Bone marrow (tissue), 2 donors: ENCODE measurements at regions not wholly inside any gene's neighbourhood (a gene's known extent, or its start where the extent isn't known, plus 50 kb on each side); places are given as distances from the start of the nearest gene placed in this dataset.

Source experiments
- DNase-seq, 2 donors: peaks; one replicate each; lab custom pipeline; 2025; lab: John Stamatoyannopoulos, UW

DNA sequence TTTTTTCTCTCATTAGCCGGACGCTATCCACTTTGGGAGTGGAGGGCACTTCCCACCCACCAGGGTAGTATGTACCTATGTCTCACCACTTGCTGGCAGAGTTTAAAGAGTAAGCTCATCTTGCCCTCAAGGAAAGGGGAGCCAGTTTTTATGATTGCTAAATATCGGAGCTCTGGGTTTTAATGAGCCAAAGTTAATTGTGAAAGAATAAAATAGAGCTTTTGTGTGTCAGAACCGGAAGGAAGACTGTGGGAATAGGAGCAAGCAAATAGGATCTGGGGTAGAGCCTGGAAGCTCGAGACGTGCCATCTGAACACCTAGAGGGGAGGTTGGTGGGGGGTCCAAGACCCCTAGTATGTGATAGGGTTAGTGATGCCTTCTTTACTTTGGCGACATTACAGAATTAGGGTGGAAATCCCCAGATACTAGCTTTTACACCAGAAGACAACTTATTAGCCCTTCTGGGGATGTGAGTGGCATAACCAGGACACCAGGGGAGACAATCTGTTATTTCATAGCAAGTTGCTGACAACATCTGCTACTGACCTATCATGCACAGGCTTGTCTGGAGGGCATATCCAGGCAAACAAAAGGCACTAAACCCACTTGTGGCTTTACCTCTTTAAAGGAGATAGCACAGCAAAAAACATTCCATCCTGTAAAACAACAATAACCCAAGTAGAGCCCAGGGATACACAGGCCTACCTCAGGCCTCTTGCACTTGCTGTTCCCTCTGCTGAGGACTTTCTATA is 333.8 kb downstream of the ZNF621 start:
- DNase-seq, result no peak

DNA sequence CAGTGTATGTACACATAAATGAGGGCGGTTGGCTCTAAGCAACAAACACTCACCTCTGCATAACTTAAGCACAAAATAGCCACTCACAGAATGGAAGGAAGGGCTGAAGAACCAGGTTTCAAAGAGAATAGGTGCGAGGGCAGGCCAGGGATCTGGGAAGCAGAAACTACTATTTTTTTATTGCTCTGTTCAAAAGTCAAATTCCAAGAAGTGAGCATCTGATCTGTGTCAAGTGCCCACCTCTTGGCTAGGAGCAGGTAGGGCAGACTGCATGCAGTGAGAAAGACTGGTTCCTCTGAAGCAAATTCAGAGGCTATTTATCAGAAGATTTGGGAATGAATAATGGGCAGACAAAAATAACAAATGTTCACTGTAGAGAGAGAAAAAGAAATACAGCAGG is 336.4 kb upstream of the CTNNB1 start:
- no peak for DNase-seq

DNA sequence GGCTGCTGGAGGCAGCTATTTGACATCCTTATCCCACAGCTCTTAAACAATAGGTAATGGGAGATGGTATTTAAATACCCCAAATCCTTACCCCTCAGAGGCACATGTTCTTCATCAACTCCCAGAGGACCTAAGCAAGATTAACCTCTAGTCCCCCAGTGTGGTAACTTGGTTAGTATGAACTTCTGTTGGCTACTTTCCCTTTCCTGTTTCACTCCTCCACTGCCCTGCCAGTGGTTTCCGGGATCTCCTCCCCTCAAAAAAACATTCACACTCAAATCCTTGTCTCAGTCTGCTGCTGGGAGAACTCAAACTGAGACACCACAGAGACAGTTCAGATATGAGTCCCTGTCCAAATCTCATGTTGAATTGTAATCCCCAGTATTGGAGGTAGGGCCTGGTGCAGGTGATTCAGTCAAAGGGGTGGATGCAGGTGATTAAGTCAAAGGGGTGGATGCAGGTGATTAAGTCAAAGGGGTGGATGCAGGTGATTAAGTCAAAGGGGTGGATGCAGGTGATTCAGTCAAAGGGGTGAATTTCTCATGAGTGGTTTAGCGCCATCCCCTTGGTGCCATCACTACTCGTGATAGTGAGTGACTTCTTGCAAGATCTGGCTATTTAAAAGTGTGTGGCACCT is 335.0 kb upstream of the CTNNB1 start:
- DNase-seq, result no peak

DNA sequence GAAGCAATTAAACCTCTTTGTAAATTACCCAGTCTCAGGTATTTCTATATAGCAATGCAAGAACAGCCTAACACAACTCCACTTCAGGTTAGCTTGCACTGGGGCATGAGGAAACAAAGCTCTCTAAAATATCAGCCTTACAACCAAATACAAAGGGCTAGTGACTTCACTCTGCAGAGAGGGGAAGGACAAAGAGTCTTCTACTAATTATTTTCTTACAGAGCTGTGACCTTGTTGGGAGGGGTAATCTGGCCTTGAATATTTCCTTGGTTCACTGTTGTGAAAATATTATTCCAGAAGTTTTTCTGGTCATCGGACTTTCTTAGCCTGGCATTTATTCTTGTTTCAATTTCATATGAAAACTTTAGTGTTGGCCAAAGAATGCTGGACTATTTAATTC is 334.4 kb upstream of the CTNNB1 start:
- DNase-seq, result no peak

DNA sequence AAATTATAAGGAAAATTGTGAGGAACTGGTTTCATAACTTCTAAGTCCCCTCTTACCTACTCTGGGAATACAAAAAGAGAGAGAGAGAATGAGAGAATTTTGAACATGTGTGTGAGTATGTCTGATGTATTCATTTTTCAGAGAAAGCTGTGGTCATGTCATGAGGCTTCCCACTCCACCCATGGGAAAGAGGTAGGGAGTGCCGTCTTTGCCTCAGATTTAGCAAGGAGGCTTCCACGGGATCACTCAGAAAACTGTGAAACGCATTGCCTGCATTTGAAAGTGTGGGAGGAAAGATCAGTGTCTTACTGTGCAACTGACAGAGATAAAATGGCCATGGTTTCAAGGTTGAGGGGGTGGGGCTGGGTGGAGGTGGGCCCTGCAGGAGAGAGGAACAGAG is 331.5 kb upstream of the CTNNB1 start:
- DNase-seq, result no peak

DNA sequence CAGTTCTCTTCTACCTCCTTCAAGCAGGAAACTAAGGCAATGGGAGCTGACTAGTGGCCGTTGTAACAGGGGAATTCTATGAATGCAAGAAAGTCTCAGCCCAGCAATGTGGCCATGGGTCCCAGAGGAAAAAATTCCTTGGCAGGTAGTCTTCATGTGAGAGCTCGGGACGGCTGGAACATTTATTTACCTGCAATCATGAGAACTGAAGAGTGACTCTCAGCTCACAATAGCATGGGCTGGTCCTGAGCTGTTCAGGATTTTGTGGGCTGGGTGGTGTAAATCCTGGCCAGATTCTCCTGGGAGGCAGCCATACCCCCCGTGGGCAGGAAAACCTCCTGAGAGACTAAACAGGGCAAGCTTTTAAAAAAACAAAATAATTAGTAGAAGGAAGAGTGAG is 330.3 kb upstream of the CTNNB1 start:
- DNase-seq, result no peak

DNA sequence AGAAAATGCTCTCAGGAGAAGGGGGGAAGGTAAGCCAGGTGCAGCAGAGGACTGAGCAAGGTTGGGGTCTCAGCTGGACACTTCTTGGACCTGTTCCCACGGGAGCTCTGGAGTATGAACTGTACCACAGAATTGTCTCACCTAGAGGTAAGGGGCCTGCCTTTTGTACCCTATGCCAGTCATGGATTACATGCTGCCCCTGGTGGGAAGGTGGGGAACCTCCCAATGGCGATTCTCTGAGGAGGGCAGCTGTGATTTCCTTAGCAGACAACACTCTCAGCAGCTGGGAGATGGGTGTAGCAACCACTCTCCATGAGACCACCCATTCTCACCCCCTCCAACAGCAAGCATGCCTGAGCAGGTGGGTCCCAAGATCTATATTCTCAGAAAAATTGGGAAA is 329.4 kb upstream of the CTNNB1 start:
- no peak for DNase-seq

DNA sequence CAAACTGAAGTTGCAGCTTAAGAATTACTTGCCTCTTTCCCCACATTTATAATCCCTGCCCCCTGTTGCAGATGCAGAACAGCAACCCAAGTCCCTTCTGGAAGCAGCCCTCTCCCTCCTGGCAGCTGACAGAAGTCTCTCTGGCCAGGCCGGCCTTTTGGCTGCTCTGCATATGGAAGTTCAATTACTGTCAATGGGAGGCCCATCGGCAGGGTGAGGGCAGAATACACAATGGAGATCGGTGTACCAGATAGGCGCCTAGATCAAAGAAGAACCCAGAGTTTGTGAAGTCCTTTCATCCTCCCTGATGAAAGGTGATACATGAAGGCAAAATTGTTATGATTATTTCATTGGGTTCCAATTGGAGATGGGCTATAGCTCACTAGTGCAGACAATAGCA is 327.9 kb upstream of the CTNNB1 start:
- DNase-seq, result no peak

DNA sequence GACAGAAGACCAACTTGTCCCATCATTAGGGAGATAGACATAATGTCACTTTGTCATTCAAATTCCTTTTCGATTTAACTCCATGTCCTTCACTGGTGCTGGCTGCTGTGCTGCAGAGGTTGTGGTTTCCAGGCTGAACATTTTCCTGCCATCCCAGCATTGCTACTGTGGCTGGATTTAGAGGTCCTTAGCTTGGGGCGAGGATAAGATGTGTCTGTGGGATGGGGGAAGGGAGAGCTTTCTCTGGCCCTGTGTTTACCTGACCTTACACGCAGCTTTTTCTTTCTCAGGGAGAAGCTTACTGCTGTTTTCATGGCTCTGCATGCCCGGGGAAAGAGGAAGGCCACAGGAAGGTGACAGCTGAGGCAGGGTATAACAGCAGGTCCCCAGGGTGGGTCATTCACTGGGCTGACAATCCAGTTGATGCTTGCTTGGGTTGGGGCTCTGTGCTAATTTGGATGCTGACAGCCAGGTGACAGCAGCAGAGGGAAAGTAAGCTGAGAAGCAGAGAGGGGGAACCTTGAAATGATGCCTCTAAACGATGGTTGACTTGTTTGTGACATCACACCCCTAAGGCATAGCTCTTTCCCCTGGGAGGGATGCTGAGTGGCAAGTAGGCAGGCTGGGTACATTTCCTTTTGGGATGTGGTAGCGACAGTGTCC is 326.9 kb upstream of the CTNNB1 start:
- DNase-seq, result no peak

DNA sequence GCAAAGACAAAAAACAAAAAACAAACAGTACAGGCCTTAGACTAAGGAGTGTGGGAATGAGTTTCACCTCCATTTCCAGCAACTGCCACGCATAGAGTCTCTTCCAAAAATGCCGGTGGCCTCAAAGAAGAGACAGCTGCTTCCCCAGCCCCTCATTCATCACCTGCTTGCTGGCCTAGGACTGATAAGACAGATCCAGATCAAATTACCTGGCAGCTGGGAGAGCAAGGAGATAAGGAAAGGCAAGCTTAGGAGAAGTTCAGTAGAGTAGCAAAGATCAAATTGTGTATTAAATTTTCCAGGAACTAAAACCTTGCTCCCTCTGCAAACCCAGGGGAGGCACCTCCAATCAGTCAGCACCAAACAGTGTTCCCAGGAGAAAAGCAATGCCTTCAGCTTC is 325.8 kb upstream of the CTNNB1 start:
- DNase-seq, result no peak

DNA sequence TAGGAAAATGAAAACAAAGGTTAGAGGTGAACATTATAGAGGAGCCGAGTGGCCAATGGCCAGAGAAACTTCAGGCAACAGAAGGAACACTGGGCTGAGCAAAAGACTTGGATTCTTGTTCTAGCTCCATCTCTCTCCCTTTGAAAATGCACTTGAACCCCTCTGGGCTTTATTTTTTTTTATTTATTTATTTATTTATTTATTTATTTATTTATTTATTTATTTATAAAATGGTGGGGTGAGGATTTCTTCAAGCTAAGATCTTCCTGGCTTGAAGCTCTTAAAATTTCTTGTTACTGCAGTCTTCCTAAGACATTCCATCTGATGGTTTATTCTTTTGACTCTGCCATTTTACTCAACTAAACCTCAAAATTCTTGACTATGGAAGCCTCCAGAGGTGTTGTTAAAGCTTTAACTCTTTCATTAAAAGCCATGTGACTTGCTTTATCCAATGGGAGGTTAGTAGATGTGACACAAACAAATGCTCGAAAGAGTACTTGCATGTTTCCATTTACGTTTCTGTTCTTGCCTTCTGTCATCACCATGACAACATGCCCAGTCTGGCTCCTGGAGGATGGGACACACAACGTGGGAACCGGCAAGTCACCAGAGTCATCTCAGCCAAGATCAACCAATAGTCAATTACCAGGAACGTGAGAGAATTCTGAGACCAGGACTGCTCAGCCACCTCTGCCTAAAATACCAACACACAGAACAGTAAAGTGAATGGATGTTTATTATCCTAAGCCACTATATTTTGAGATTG is 325.2 kb upstream of the CTNNB1 start:
- no peak for DNase-seq

DNA sequence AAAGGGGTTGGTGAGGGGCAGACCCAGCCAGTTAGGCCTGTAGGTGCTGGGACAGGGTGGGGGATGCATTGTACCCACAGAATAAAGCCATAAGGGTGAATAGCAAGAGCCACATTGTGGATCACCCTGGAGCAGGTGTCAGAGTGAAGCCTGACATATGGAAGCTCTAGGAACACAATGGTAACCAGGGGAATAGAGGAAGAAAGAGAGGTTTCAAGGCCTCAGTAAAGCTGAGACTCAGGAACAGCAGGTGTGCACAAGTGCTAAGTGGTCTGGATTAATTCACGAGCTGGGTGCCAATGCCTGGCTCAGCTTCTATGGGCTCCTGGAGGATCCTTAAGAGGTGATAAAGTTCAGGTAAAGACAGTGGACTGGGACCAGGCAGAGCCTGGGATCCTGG is 323.7 kb upstream of the CTNNB1 start:
- no peak for DNase-seq

DNA sequence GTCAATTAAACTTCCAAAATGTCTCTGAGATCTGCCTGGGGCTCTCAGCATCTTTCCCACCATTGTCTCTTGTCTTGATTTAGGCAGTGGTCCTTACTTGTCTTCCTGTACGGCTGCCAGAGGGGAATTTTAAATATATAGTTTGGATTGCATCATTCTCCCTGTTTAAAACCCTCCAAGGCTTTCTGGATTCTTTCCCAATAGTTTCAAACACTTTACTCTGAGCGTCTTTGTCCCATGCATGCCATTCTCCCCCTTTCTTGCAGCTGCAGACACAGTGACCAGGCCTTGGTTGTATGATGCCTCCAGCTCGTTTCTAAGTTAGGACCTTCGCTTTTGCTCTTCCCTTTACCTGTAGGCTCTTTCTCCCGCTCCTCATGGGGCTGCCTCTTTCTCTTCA is 323.3 kb upstream of the CTNNB1 start:
- no peak for DNase-seq

DNA sequence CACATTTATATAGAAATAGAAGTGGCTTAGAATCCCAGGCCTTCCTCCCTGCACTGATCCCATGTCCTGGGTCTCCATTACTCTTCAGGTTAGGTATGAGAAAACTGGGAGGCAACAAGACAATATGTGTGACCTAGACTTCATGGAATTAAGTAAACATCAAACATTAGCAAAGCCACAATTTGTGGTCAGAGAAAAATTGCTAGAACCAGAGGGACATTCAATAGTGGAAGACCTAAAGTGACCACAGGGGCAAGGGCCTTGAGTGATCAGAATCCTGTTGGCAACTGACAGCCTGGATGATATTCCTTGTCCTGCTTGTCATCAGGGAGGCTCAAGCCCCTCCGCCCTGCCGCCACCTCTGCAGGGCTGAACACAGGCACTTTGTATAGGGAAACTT is 322.8 kb upstream of the CTNNB1 start:
- no peak for DNase-seq

DNA sequence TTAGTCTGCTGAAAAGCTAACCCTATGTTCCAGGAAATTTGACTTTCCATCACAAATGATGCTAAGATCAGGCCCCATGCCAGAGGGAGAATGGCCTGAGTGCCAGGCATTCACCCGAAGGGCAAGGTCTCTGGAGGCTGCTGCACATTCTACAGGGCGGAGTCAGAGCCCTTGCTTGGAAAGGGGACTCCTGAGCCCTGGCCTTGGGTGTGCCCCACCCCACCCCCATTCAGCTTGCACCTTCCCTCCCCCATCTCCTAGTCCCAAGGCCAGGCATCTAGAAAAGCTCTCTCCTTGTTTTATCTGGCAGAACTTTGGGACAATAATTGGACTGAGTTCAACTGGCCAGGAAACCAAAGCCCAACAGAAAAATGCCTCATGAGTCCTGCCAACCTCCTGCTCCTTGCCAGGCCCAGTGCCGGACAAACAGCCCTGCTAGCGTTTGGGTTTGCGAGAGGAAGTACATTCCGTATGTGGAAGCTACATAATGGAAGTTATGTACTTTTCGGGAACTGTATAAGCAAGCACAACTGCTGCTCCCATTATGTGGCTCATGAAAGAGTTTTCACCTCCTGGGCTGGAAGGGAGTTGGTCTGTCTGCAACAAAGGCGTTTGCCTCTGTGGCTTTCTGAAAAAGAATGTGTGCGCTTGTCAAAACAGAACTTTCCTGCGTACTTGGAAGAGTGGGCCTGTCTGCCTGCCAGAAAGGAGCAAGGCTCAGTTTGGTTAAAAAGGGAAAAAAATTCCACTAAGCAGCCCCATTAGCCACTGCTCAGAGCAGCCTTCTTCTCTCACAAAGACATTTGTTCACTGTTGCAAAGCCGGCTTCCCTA is 321.5 kb upstream of the CTNNB1 start:
- no peak for DNase-seq

DNA sequence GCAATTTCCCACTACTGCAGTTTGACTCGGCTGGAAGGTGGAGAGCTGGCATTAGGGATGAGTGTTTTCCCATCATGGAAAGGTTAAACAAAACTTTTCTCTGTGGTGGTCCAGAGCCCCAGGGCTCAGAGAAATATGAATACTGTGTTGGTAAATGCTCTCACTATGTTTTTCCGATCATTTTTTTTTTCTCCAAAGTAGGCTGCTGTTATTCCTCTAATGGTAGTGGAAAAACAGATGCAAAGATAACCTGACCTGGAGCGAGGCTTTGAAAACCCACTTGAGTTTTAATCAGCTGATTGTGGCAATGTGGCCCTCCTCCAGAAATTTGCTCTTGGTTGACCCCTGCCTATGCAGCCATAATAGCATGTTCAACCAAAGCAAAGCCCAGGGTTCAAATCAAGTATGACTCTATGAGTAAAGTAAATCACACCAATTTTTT is 320.8 kb upstream of the CTNNB1 start:
- DNase-seq, result no peak

DNA sequence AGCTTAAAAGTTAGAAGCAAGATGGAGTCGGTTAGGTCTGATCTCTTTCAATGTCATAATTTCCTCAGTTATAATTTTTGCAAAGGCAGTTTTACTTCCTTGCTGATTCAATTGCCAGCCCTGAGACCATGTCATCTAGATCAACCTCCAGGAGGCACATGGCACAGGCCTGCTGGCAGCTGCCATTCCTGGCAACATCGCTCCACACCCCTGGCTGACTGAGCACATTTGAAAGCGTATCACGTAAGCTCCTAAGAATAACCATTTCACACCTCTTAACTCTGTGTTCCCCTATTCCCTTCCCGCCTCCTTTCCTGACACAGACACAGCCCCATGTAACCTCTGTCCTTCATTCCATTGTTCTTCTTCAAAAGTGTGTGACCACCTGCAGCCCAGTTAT is 313.9 kb upstream of the CTNNB1 start:
- DNase-seq, result no peak

DNA sequence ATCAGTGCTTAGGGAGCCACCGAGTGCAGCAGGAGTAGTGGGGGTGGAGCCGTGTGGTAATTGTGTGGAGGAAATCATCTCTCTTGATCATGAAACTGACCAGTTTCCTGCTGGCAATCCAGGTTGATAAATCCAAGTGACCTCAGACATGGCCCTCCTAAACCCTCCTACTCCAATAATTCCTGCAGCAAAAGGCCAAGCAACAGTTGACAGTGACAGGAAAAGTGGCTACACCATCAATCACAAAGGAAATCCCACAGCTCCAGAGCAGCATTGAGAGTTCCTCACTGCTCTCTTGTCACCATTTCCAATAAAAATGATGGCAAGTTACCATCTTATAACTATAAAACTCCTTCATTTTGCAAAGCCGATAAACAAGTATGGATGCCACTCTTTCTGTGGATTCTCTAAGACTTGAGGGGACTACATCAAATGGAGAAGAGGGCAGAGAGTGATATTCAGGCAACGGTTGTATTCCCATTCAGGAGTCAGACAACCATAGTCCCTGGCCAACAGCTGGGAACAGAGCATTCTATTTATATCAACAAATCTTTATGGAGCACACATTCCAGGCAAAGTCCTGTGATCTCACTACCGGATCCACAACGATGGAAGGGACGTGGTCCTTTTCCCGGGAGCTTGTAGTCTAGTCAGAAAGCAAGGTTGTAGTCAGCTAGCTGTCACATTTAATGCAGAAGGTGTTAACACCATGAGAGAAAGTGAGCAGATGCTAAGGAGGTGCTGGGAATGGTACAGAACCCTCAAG is 312.5 kb upstream of the CTNNB1 start:
- no peak for DNase-seq

DNA sequence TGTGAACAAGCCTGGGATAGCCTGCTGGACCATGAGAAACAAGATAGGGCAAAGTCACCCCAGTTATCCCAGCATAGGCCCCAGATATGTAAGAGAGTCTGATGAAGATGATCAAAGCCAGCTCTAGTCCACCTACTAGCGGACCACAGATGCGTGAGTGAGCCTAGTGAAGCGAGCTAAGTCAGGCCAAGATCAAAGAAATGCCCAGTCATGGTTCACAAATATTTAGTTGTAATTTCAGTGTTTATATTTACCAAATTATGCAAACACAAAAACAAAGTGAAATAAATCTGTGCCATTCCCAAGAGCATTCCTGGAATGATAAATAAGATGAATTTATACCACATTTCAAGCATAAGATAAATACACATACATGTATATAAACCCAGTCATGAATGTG is 308.1 kb upstream of the CTNNB1 start:
- no peak for DNase-seq

DNA sequence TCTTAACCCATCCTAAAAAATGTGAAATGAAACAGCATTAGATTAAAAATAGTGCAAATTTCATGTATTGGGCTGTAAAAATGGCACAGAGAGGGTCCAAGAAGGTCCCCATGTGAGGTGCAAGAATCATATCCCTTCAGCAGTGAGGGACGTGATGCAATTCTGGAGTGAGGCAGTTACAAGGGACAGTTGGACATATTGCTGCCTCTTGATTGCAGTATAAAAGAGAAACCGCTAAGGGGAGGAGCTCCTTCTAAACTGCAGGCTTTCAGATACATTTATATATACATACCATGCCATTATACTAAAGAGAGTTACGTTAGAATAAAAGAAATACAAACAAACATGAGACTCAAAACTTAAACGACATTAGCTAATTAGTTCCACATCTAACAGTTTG is 304.2 kb upstream of the CTNNB1 start:
- DNase-seq, result no peak

DNA sequence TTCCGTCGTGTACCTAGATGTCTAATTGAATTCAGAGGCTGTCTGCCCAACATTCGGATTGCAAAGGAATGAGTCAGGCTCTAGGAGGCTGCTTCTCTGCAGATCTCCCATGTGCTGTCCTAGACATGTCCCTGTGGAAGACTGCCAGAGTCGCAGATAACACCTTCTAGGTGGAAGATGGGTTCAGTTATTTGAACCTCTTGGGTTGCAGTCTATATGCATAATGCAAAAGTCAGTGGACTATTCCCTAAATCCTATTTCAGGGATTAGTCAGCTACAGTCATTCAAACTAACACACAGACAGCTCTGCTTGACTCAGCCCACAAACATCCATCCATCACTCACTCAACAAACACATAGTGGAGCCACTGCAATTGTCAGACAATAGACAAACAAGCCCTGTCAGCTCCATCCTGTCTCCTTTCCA is 300.0 kb upstream of the CTNNB1 start:
- DNase-seq, result no peak
